HepG2 (cell line): ENCODE measurements at regions not wholly inside any gene's neighbourhood (a gene's known extent, or its start where the extent isn't known, plus 50 kb on each side); places are given as distances from the start of the nearest gene placed in this dataset.

Experiments
- ATAC-seq: fragments of 200-7000 bp; cut with Tn5 transposase; 3 replicates; pipeline ENCODE4 v1.9.1; 2020; ENCODE audit warnings: mild to moderate bottlenecking, moderate library complexity
- BruUV-seq: library from RNA; stranded (reverse); fragments of 400-500 nt; replicated peaks from 2 replicates; lab custom pipeline; 2021; lab: Mats Ljungman, UMichigan
- CTCF ChIA-PET: fragments of 300-600 bp; formaldehyde crosslinking; extraction: SDS; loops from one replicate; lab custom pipeline; 2021; ENCODE audit warnings: low total read pairs, inconsistent platforms, low intra/inter-chr PET ratio; lab: Yijun Ruan, JAX
- POLR2A ChIA-PET: fragments of 350-600 bp; sonication (Branson Sonifier 250); formaldehyde crosslinking; loops from one replicate; lab custom pipeline; 2020; ENCODE audit warnings: antibody characterized with exemption, inconsistent platforms; lab: Yijun Ruan, JAX
- DNase-seq: peaks from one replicate; pipeline ENCODE4 v3.0.0-alpha.2; 2015; ENCODE audit warnings: low spot score
- FAIRE-seq: peaks from 3 replicates; lab custom pipeline; 2011; peaks lifted over from hg19 to GRCh38; lab: Jason Lieb, UNC
- H2AFZ ChIP-seq: one replicate; pipeline ENCODE4 v1.6.1; 2011; ENCODE audit warnings: low read length, inconsistent platforms
- H3K27ac ChIP-seq: fragments of 300-600 bp; 3 replicates; pipeline ENCODE4 v1.8.0; 2011; ENCODE audit warnings: mixed run types, mild to moderate bottlenecking, mixed read lengths, low read length, inconsistent platforms; ENCODE audit not compliant: insufficient read depth; ENCODE audit errors: extremely low read length
- H3K27me3 ChIP-seq, 2 experiments: fragments of 200-600 bp in 1 of 2; 2 replicates in 1 of 2; 3 replicates in 1 of 2; pipeline versions ENCODE4 v1.6.0 to v1.8.0; 2011; ENCODE audit warnings: low read length in 2 of 2, mild to moderate bottlenecking in 2 of 2, moderate library complexity in 2 of 2, inconsistent platforms in 1 of 2; ENCODE audit not compliant: insufficient read depth in 2 of 2, control insufficient read depth in 1 of 2
- H3K36me3 ChIP-seq, 2 experiments: fragments of 200-600 bp in 1 of 2; replicated peaks in 1 of 2; 2 replicates in 1 of 2; 3 replicates in 1 of 2; pipeline versions ENCODE4 v1.5.1 to v1.8.0; 2011; ENCODE audit warnings: low read length in 2 of 2, inconsistent platforms in 1 of 2; ENCODE audit not compliant: insufficient read depth in 2 of 2, control insufficient read depth in 1 of 2
- H3K4me1 ChIP-seq: 2 replicates; pipeline ENCODE4 v1.5.1; 2012; ENCODE audit warnings: low read length, inconsistent platforms; ENCODE audit not compliant: insufficient read depth
- H3K4me2 ChIP-seq: 2 replicates; pipeline ENCODE4 v1.6.0; 2011; ENCODE audit warnings: low read depth, low read length, inconsistent platforms
- H3K4me3 ChIP-seq, 3 experiments: fragments of 200-600 bp in 1 of 3; sonication (generic), shearing (Covaris generic) in 1 of 3; replicated peaks in 1 of 3; 2 replicates each; pipeline ENCODE4 v1.5.1; 2011 to 2016; ENCODE audit warnings: low read length in 3 of 3, inconsistent platforms in 2 of 3, low read depth in 2 of 3, mild to moderate bottlenecking in 2 of 3, control low read depth in 1 of 3, mixed read lengths in 1 of 3; ENCODE audit not compliant: insufficient read depth in 1 of 3
- H3K79me2 ChIP-seq: one replicate; pipeline ENCODE4 v1.6.1; 2011; ENCODE audit warnings: low read length, inconsistent platforms; ENCODE audit not compliant: insufficient read depth
- H3K9ac ChIP-seq: 2 replicates; pipeline ENCODE4 v1.6.0; 2011; ENCODE audit warnings: mild to moderate bottlenecking, low read depth, low read length, inconsistent platforms; ENCODE audit not compliant: insufficient read depth
- H3K9me3 ChIP-seq: 2 replicates; pipeline ENCODE4 v1.5.1; 2012; ENCODE audit warnings: mild to moderate bottlenecking, low read length
- H4K20me1 ChIP-seq: 2 replicates; pipeline ENCODE4 v1.6.0; 2011; ENCODE audit warnings: inconsistent platforms, mild to moderate bottlenecking, low read length, moderate library complexity; ENCODE audit not compliant: insufficient read depth
- BCL6 ChIP-seq: IDR thresholded peaks from 2 replicates; pipeline ENCODE4 v1.6.1; 2016; ENCODE audit warnings: missing genetic modification reagents, missing compliant biosample characterization
- ELK4 ChIP-seq: sonication (generic); formaldehyde crosslinking; IDR thresholded peaks from 2 replicates; pipeline ENCODE4 v1.9.0; 2021; ENCODE audit warnings: missing genetic modification reagents, borderline replicate concordance
- GLMP ChIP-seq: sonication (generic); formaldehyde crosslinking; IDR thresholded peaks from 2 replicates; pipeline ENCODE4 v1.9.0; 2021; ENCODE audit warnings: missing genetic modification reagents, mild to moderate bottlenecking, borderline replicate concordance
- KLF13 ChIP-seq: sonication (generic); formaldehyde crosslinking; IDR thresholded peaks from 2 replicates; pipeline ENCODE4 v1.4.0; 2020; ENCODE audit warnings: mild to moderate bottlenecking, missing genetic modification reagents
- RBFOX2 ChIP-seq: fragments of 200-400 bp; formaldehyde crosslinking; IDR thresholded peaks from 2 replicates; pipeline ENCODE4 v1.6.1; 2017; ENCODE audit warnings: low read depth, mild to moderate bottlenecking, low read length
- SALL1 ChIP-seq: sonication (generic); formaldehyde crosslinking; IDR thresholded peaks from 2 replicates; pipeline ENCODE4 v1.8.0; 2022; ENCODE audit warnings: mild to moderate bottlenecking, missing genetic modification reagents
- SNRNP70 ChIP-seq: fragments of 200-400 bp; formaldehyde crosslinking; IDR thresholded peaks from 2 replicates; pipeline ENCODE4 v1.6.1; 2017; ENCODE audit warnings: mild to moderate bottlenecking, low read depth, low read length, moderate library complexity
- TGIF2 ChIP-seq: IDR thresholded peaks from 2 replicates; pipeline ENCODE4 v1.6.1; 2016; ENCODE audit warnings: control low read depth, missing compliant biosample characterization
- ZFYVE20 ChIP-seq: sonication (generic); formaldehyde crosslinking; IDR thresholded peaks from 2 replicates; pipeline ENCODE4 v1.8.0; 2023; ENCODE audit warnings: low read depth, mild to moderate bottlenecking, moderate library complexity, missing genetic modification reagents, borderline replicate concordance
- ZNF362 ChIP-seq: sonication (generic); formaldehyde crosslinking; IDR thresholded peaks from 2 replicates; pipeline ENCODE4 v1.4.0; 2020; ENCODE audit warnings: missing genetic modification reagents, mild to moderate bottlenecking, borderline replicate concordance
- ZNF615 ChIP-seq: sonication (generic); formaldehyde crosslinking; IDR thresholded peaks from 2 replicates; pipeline ENCODE4 v1.5.0; 2020; ENCODE audit warnings: mild to moderate bottlenecking, missing genetic modification reagents, borderline replicate concordance
- ZNF709 ChIP-seq: sonication (generic); formaldehyde crosslinking; IDR thresholded peaks from 2 replicates; pipeline ENCODE4 v1.5.0; 2020; ENCODE audit warnings: mild to moderate bottlenecking, missing genetic modification reagents
- ZNF800 ChIP-seq: sonication (generic); formaldehyde crosslinking; IDR thresholded peaks from 2 replicates; pipeline ENCODE4 v1.4.0; 2020; ENCODE audit warnings: missing genetic modification reagents
- ZNF850 ChIP-seq: sonication (generic); formaldehyde crosslinking; conservative IDR thresholded peaks from 2 replicates; pipeline ENCODE4 v1.9.0; 2021; ENCODE audit warnings: mild to moderate bottlenecking, missing genetic modification reagents
- WGBS: methylation state at CpG from one replicate; pipeline ENCODE4 v1.1.6; 2017; ENCODE audit warnings: low lambda C conversion rate; 5-methylcytosine and 5-hydroxymethylcytosine counted together
- in situ Hi-C: cut with HindIII; loops from 2 replicates; pipeline ENCODE4 v1.10.0; 2017; ENCODE audit warnings: low pct_unique_long_range_greater_than_20kb; ENCODE audit not compliant: extremely low pct_ligation_motif_present
- intact Hi-C: fragments of 100-400 bp; cut with micrococcal nuclease; formaldehyde crosslinking; loops from one replicate; pipeline ENCODE4 v1.10.0; 2022; ENCODE audit not compliant: unreplicated experiment

GRCh38 chr4:124468360-124468759 lies 244.2 kb downstream of the ANKRD50 start:
- Histone ChIP-seq H3K4me1 (no peaks in the 10 kb centered on the region), H3K79me2 (no peaks in the 10 kb centered on the region), H3K4me2 (no peak overlapping the region), H3K4me3 (no peak overlapping the region), H3K9me3 (peaks cover 1% of the 10 kb centered on the region; the same call in 1 of the 2 replicates), H3K9ac (no peak overlapping the region), H3K27ac (no peak overlapping the region), H3K27me3 (no peaks in the 10 kb centered on the region; a peak in 1 of 5 replicates), H2AFZ (no peak overlapping the region), H3K36me3 (no peaks in the 10 kb centered on the region), H4K20me1 (no peaks in the 10 kb centered on the region)
- FAIRE-seq = no peak
- DNase-seq = no peak
- in situ Hi-C loops = no loop called here
- POLR2A ChIA-PET = no interaction called here
- CTCF ChIA-PET = no interaction called here
- no TSS peak for BruUV-seq
- 4% methylated on average over 7 of the region's 7 CpGs for WGBS
- ATAC-seq = no peak
- no peak for TF ChIP-seq RBFOX2
- TF ChIP-seq ELK4 (CRISPR knock-in tag) = no peak
- TF ChIP-seq ZNF362 (CRISPR knock-in tag) = no peak
- no peak for TF ChIP-seq TGIF2
- TF ChIP-seq ZNF850 (CRISPR knock-in tag) = no peak
- no peak for TF ChIP-seq ZNF709 (CRISPR knock-in tag)
- no peak for TF ChIP-seq GLMP (CRISPR knock-in tag)
- no peak for TF ChIP-seq KLF13
- no peak for TF ChIP-seq BCL6
- no peak for TF ChIP-seq ZNF800 (CRISPR knock-in tag)
- no peak for TF ChIP-seq ZNF615 (CRISPR knock-in tag)
- no peak for TF ChIP-seq SALL1 (CRISPR knock-in tag)
- TF ChIP-seq SNRNP70 = no peak
- no peak for TF ChIP-seq ZFYVE20 (CRISPR knock-in tag)
- intact Hi-C loops = no loop called here
